H9 (cell line): ENCODE measurements at regions not wholly inside any gene's neighbourhood (a gene's known extent, or its start where the extent isn't known, plus 50 kb on each side); places are given as distances from the start of the nearest gene placed in this dataset.

Experiments used
- DNase-seq: peaks from one replicate; pipeline ENCODE4 v3.0.0-alpha.2; 2017
- H2AFZ ChIP-seq: one replicate; pipeline ENCODE4 v1.6.1; 2013; ENCODE audit warnings: mild to moderate bottlenecking, low read length, control low read depth, moderate library complexity
- H2AK5ac ChIP-seq: 2 replicates; pipeline ENCODE4 v1.6.1; 2013; ENCODE audit warnings: low read length, control low read depth, mixed read lengths; ENCODE audit not compliant: insufficient read length
- H2BK120ac ChIP-seq: one replicate; pipeline ENCODE4 v1.6.1; 2013; ENCODE audit warnings: low read depth, mild to moderate bottlenecking, low read length, control low read depth, inconsistent platforms; ENCODE audit not compliant: poor library complexity, severe bottlenecking
- H2BK12ac ChIP-seq: 2 replicates; pipeline ENCODE4 v1.6.1; 2013; ENCODE audit warnings: low read length, control low read depth, mixed read lengths, low read depth; ENCODE audit not compliant: insufficient read length
- H2BK15ac ChIP-seq: 2 replicates; pipeline ENCODE4 v1.6.1; 2013; ENCODE audit warnings: low read depth, low read length, control low read depth
- H2BK20ac ChIP-seq: one replicate; pipeline ENCODE4 v1.6.1; 2013; ENCODE audit warnings: low read depth, mild to moderate bottlenecking, low read length, control low read depth, inconsistent platforms; ENCODE audit not compliant: poor library complexity, severe bottlenecking
- H2BK5ac ChIP-seq: 2 replicates; pipeline ENCODE4 v1.6.1; 2013; ENCODE audit warnings: low read length, control low read depth, mixed read lengths; ENCODE audit not compliant: insufficient read length
- H3K14ac ChIP-seq: 2 replicates; pipeline ENCODE4 v1.6.1; 2013; ENCODE audit warnings: low read length, control low read depth; ENCODE audit not compliant: insufficient read depth
- H3K18ac ChIP-seq: 2 replicates; pipeline ENCODE4 v1.6.1; 2013; ENCODE audit warnings: low read depth, mild to moderate bottlenecking, mixed read lengths, low read length, control low read depth; ENCODE audit not compliant: insufficient read length
- H3K23ac ChIP-seq: 2 replicates; pipeline ENCODE4 v1.6.1; 2013; ENCODE audit warnings: low read length, control low read depth, mixed read lengths, low read depth; ENCODE audit not compliant: insufficient read length
- H3K23me2 ChIP-seq: 2 replicates; pipeline ENCODE4 v1.6.1; 2013; ENCODE audit warnings: low read depth, mild to moderate bottlenecking, mixed read lengths, low read length, control low read depth; ENCODE audit not compliant: insufficient read length, poor library complexity, severe bottlenecking
- H3K27ac ChIP-seq: 2 replicates; pipeline ENCODE4 v1.5.1; 2013; ENCODE audit warnings: low read length, control low read depth, mixed read lengths, low read depth; ENCODE audit not compliant: insufficient read length
- H3K27me3 ChIP-seq: 2 replicates; pipeline ENCODE4 v1.6.1; 2013; ENCODE audit warnings: low read length, control low read depth, inconsistent platforms; ENCODE audit not compliant: insufficient read depth
- H3K4ac ChIP-seq: 2 replicates; pipeline ENCODE4 v1.6.1; 2013; ENCODE audit warnings: low read depth, mild to moderate bottlenecking, control low read depth, inconsistent platforms, low read length, moderate library complexity
- H3K4me1 ChIP-seq: 2 replicates; pipeline ENCODE4 v1.6.1; 2013; ENCODE audit warnings: low read length, control low read depth, inconsistent platforms; ENCODE audit not compliant: insufficient read depth
- H3K4me2 ChIP-seq: 2 replicates; pipeline ENCODE4 v1.6.1; 2013; ENCODE audit warnings: low read length, control low read depth, mixed read lengths; ENCODE audit not compliant: insufficient read length, insufficient read depth
- H3K56ac ChIP-seq: 2 replicates; pipeline ENCODE4 v1.6.1; 2013; ENCODE audit warnings: low read depth, mild to moderate bottlenecking, mixed read lengths, low read length, control low read depth; ENCODE audit not compliant: insufficient read length
- H3K79me1 ChIP-seq: 2 replicates; pipeline ENCODE4 v1.6.1; 2013; ENCODE audit warnings: low read depth, mild to moderate bottlenecking, moderate library complexity, low read length, control low read depth, inconsistent platforms; ENCODE audit not compliant: insufficient read depth, poor library complexity, severe bottlenecking
- H3K79me2 ChIP-seq: 2 replicates; pipeline ENCODE4 v1.6.1; 2013; ENCODE audit warnings: low read length, control low read depth, inconsistent platforms; ENCODE audit not compliant: insufficient read depth
- H3K9ac ChIP-seq: 2 replicates; pipeline ENCODE4 v1.6.1; 2013; ENCODE audit warnings: low read length, control low read depth, mixed read lengths; ENCODE audit not compliant: insufficient read length; ENCODE audit errors: extremely low read depth
- H3K9me3 ChIP-seq: one replicate; pipeline ENCODE4 v1.6.1; 2013; ENCODE audit warnings: low read depth, low read length, inconsistent platforms; ENCODE audit not compliant: control insufficient read depth
- H3T11ph ChIP-seq: one replicate; pipeline ENCODE4 v1.6.1; 2013; ENCODE audit warnings: mild to moderate bottlenecking, low read length, control low read depth, inconsistent platforms
- H4K20me1 ChIP-seq: one replicate; pipeline ENCODE4 v1.6.1; 2013; ENCODE audit not compliant: control insufficient read depth, insufficient read length, insufficient read depth
- H4K5ac ChIP-seq: 2 replicates; pipeline ENCODE4 v1.6.1; 2013; ENCODE audit warnings: low read depth, mild to moderate bottlenecking, mixed read lengths, low read length, control low read depth; ENCODE audit not compliant: insufficient read length
- H4K8ac ChIP-seq: replicated peaks from 2 replicates; pipeline ENCODE4 v1.6.1; 2013; ENCODE audit warnings: low read length, control low read depth, mixed read lengths, low read depth; ENCODE audit not compliant: insufficient read length
- H4K91ac ChIP-seq: 2 replicates; pipeline ENCODE4 v1.6.1; 2013; ENCODE audit warnings: low read depth, mild to moderate bottlenecking, moderate library complexity, mixed read lengths, low read length, control low read depth; ENCODE audit not compliant: insufficient read length
- H3K27ac Mint-ChIP-seq, 3 experiments: 2 replicates in 2 of 3; 3 replicates in 1 of 3; pipeline ENCODE4 v1.8.0; 2020 to 2021; ENCODE audit warnings: mixed read lengths in 3 of 3, mild to moderate bottlenecking in 1 of 3, moderate library complexity in 1 of 3
- H3K27me3 Mint-ChIP-seq: 2 replicates; pipeline ENCODE4 v1.8.0; 2021; ENCODE audit warnings: low read depth, mild to moderate bottlenecking, moderate library complexity, mixed read lengths
- H3K36me3 Mint-ChIP-seq, 3 experiments: 2 replicates in 2 of 3; 3 replicates in 1 of 3; pipeline ENCODE4 v1.8.0; 2020 to 2021; ENCODE audit warnings: low read depth in 3 of 3, mixed read lengths in 3 of 3; ENCODE audit not compliant: insufficient read depth in 1 of 3
- H3K4me1 Mint-ChIP-seq, 2 experiments: 2 replicates each; pipeline ENCODE4 v1.8.0; 2020; ENCODE audit warnings: mixed read lengths in 2 of 2
- H3K4me3 Mint-ChIP-seq, 2 experiments: 2 replicates in 1 of 2; 3 replicates in 1 of 2; pipeline ENCODE4 v1.8.0; 2020 to 2021; ENCODE audit warnings: mild to moderate bottlenecking in 2 of 2, mixed read lengths in 2 of 2, moderate library complexity in 1 of 2
- H3K9me3 Mint-ChIP-seq, 2 experiments: 2 replicates in 1 of 2; 3 replicates in 1 of 2; pipeline ENCODE4 v1.8.0; 2020; ENCODE audit warnings: mild to moderate bottlenecking in 2 of 2, mixed read lengths in 2 of 2, moderate library complexity in 1 of 2
- CTCF ChIP-seq: fragments of 200-600 bp; sonication (generic); conservative IDR thresholded peaks from 3 replicates; pipeline ENCODE4 v1.8.0; 2021; ENCODE audit warnings: antibody characterized with exemption, mild to moderate bottlenecking
- WGBS: extraction: QIAGEN DNeasy Blood & Tissue Kit; methylation state at CpG from one replicate; pipeline ENCODE4 v1.1.7; 2013; ENCODE audit warnings: missing lambda C conversion rate, low lambda C conversion rate, mixed read lengths; ENCODE audit not compliant: insufficient read length; ENCODE audit errors: extremely low coverage; 5-methylcytosine and 5-hydroxymethylcytosine counted together

DNA sequence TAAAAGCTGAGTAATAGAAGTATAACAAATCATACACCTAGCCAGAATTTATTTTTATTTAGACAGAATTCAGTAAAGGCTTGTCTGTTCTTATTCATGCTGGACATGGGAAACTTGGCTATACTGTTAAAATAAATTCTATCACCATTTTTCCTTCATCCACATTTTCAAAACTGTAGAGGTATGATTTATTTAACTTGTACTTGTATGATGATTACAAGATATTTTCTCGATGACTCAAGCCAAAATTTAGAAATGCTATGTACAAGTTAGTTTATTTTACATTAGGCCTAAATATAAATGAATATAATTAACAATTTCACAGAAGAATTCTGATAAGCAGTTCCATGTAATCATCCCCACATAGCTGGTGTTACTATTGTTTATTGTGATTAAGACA is 194.8 kb upstream of the DOK6 start:
- H3T11ph ChIP-seq: no peak overlapping the region
- H4K8ac ChIP-seq: no peak overlapping the region
- no CpG with 5 or more reads among the region's 1 CpG for WGBS
- TF ChIP-seq CTCF: no peak
- no peaks in the 10 kb centered on the region for H3K23me2 ChIP-seq
- no peak overlapping the region for H2BK5ac ChIP-seq
- no peak overlapping the region for H2BK120ac ChIP-seq
- no peaks in the 10 kb centered on the region for H3K4me1 ChIP-seq
- Mint-ChIP-seq H3K27ac (no peak overlapping the region; a peak in 1 of 7 replicates), H3K4me3 (no peak overlapping the region), H3K27me3 (no peaks in the 10 kb centered on the region), H3K9me3 (no peaks in the 10 kb centered on the region), H3K36me3 (no peaks in the 10 kb centered on the region), H3K4me1 (peaks cover 4 to 17% of the 10 kb centered on the region in 2 experiments)
- no peaks in the 10 kb centered on the region for H3K9me3 ChIP-seq
- DNase-seq: no peak
- no peak overlapping the region for H3K18ac ChIP-seq
- H3K4me2 ChIP-seq: no peak overlapping the region
- no peaks in the 10 kb centered on the region for H3K79me2 ChIP-seq
- H3K23ac ChIP-seq: no peak overlapping the region
- H2BK20ac ChIP-seq: no peak overlapping the region
- H3K56ac ChIP-seq: no peak overlapping the region
- no peaks in the 10 kb centered on the region for H3K27me3 ChIP-seq
- H4K91ac ChIP-seq: no peak overlapping the region
- H2AFZ ChIP-seq: no peak overlapping the region
- H3K27ac ChIP-seq: no peak overlapping the region
- H3K79me1 ChIP-seq: no peaks in the 10 kb centered on the region
- H2BK12ac ChIP-seq: no peak overlapping the region
- no peak overlapping the region for H2AK5ac ChIP-seq
- no peak overlapping the region for H4K5ac ChIP-seq
- H4K20me1 ChIP-seq: no peaks in the 10 kb centered on the region
- H3K9ac ChIP-seq: no peak overlapping the region
- H3K14ac ChIP-seq: no peak overlapping the region
- no peak overlapping the region for H2BK15ac ChIP-seq
- no peak overlapping the region for H3K4ac ChIP-seq
